Smooth muscle cell (in vitro differentiated cells): ENCODE measurements at regions not wholly inside any gene's neighbourhood (a gene's known extent, or its start where the extent isn't known, plus 50 kb on each side); places are given as distances from the start of the nearest gene placed in this dataset.
"Not testable (repeated sequence)": the region's sequence is repeated elsewhere in the genome, so short reads cannot be mapped to it uniquely, and the experiment has no call there.

Experiments
- DNase-seq: peaks from one replicate; lab custom pipeline; 2025; ENCODE audit not compliant: unreplicated experiment; lab: John Stamatoyannopoulos, UW
- H2AFZ ChIP-seq: fragments of 200-600 bp; sonication (generic); 2 replicates; pipeline ENCODE4 v1.6.0; 2016; ENCODE audit warnings: antibody characterized with exemption, low read depth, mild to moderate bottlenecking
- H3F3A ChIP-seq: fragments of 200-600 bp; sonication (generic); 2 replicates; pipeline ENCODE4 v1.6.0; 2017; ENCODE audit warnings: antibody characterized with exemption, low read depth
- H3K27ac ChIP-seq: fragments of 200-600 bp; sonication (generic); 2 replicates; pipeline ENCODE4 v1.5.1; 2016; ENCODE audit warnings: low read depth, mild to moderate bottlenecking
- H3K27me3 ChIP-seq: fragments of 200-600 bp; sonication (generic); 2 replicates; pipeline ENCODE4 v1.6.1; 2016; ENCODE audit warnings: low read depth, mild to moderate bottlenecking
- H3K36me3 ChIP-seq: fragments of 200-600 bp; sonication (generic); 2 replicates; pipeline ENCODE4 v1.5.1; 2016; ENCODE audit warnings: low read depth
- H3K4me1 ChIP-seq: fragments of 200-600 bp; sonication (generic); 2 replicates; pipeline ENCODE4 v1.5.1; 2016; ENCODE audit warnings: low read depth
- H3K4me2 ChIP-seq: fragments of 200-600 bp; sonication (generic); 2 replicates; pipeline ENCODE4 v1.6.0; 2016; ENCODE audit warnings: mild to moderate bottlenecking
- H3K4me3 ChIP-seq: fragments of 200-600 bp; sonication (generic); 2 replicates; pipeline ENCODE4 v1.5.1; 2016; ENCODE audit warnings: mild to moderate bottlenecking
- H3K79me2 ChIP-seq: fragments of 200-600 bp; sonication (generic); 2 replicates; pipeline ENCODE4 v1.6.0; 2016; ENCODE audit warnings: low read depth, mild to moderate bottlenecking
- H3K9ac ChIP-seq: fragments of 200-600 bp; sonication (generic); 2 replicates; pipeline ENCODE4 v1.6.0; 2016; ENCODE audit warnings: low read depth
- H3K9me3 ChIP-seq: fragments of 200-600 bp; sonication (generic); replicated peaks from 2 replicates; pipeline ENCODE4 v1.5.1; 2016; ENCODE audit warnings: low read depth
- H4K20me1 ChIP-seq: fragments of 200-600 bp; sonication (generic); 2 replicates; pipeline ENCODE4 v1.6.0; 2016; ENCODE audit warnings: low read depth
- WGBS: methylation state at CpG from one replicate; pipeline ENCODE4 v1.1.7; 2016; ENCODE audit warnings: low lambda C conversion rate; 5-methylcytosine and 5-hydroxymethylcytosine counted together
- TF ChIP-seq, protein P1 (sequence below): fragments of 200-600 bp; sonication (generic); IDR thresholded peaks from 2 replicates; pipeline ENCODE4 v1.5.1; 2017; ENCODE audit warnings: borderline replicate concordance, mild to moderate bottlenecking, antibody characterized with exemption; ENCODE audit not compliant: insufficient read depth, poor library complexity, severe bottlenecking

DNA sequence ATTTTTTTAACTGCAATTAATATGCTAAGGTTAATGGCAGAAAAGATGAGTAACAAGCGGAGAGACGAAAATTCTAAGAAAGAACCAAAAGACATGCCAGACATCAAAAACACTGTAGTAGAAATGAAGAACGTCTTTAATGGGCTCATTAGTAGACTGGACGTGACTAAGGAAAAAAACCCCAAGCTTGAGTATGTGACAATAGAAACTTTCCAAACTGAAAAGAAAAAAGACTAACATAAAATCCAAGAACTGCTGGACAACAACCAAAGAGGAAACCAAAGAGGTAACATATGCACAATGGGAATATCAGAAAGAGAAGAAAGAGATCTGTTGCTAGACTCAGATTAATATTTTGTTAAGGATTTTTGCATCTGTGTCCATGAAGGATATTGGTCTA lies 94.6 kb upstream of the SETMAR start:
- TF ChIP-seq, protein P1, sequence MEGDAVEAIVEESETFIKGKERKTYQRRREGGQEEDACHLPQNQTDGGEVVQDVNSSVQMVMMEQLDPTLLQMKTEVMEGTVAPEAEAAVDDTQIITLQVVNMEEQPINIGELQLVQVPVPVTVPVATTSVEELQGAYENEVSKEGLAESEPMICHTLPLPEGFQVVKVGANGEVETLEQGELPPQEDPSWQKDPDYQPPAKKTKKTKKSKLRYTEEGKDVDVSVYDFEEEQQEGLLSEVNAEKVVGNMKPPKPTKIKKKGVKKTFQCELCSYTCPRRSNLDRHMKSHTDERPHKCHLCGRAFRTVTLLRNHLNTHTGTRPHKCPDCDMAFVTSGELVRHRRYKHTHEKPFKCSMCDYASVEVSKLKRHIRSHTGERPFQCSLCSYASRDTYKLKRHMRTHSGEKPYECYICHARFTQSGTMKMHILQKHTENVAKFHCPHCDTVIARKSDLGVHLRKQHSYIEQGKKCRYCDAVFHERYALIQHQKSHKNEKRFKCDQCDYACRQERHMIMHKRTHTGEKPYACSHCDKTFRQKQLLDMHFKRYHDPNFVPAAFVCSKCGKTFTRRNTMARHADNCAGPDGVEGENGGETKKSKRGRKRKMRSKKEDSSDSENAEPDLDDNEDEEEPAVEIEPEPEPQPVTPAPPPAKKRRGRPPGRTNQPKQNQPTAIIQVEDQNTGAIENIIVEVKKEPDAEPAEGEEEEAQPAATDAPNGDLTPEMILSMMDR, result no peak
- WGBS, result 70% methylated on average over 4 of the region's 4 CpGs

GRCh38 chr3:4211610-4212009 lies 91.6 kb upstream of the SETMAR start:
- H4K20me1 ChIP-seq, result no peaks in the 10 kb centered on the region
- no peak overlapping the region for H3K9ac ChIP-seq
- no peaks in the 10 kb centered on the region for H3K9me3 ChIP-seq
- no peaks in the 10 kb centered on the region for H3K36me3 ChIP-seq
- TF ChIP-seq, protein P1, result no peak
- H3K27me3 ChIP-seq, result no peaks in the 10 kb centered on the region
- H3F3A ChIP-seq, result no peaks in the 10 kb centered on the region
- no peak overlapping the region for H3K4me2 ChIP-seq
- no peaks in the 10 kb centered on the region for H3K79me2 ChIP-seq
- H3K4me1 ChIP-seq, result no peaks in the 10 kb centered on the region
- no peak for DNase-seq
- H2AFZ ChIP-seq, result no peak overlapping the region
- H3K27ac ChIP-seq, result no peak overlapping the region
- WGBS, result 76% methylated on average over 2 of the region's 2 CpGs
- no peak overlapping the region for H3K4me3 ChIP-seq

More for the DNA sequence above, 94.6 kb upstream of the SETMAR start:
- Histone ChIP-seq H3K9ac (no peak overlapping the region), H4K20me1 (no peaks in the 10 kb centered on the region), H2AFZ (no peak overlapping the region), H3K4me3 (no peak overlapping the region), H3K36me3 (no peaks in the 10 kb centered on the region), H3F3A (no peaks in the 10 kb centered on the region), H3K9me3 (no peaks in the 10 kb centered on the region), H3K79me2 (no peaks in the 10 kb centered on the region), H3K4me1 (no peaks in the 10 kb centered on the region), H3K27me3 (no peaks in the 10 kb centered on the region), H3K27ac (no peak overlapping the region), H3K4me2 (no peak overlapping the region)
- DNase-seq, result no peak

DNA sequence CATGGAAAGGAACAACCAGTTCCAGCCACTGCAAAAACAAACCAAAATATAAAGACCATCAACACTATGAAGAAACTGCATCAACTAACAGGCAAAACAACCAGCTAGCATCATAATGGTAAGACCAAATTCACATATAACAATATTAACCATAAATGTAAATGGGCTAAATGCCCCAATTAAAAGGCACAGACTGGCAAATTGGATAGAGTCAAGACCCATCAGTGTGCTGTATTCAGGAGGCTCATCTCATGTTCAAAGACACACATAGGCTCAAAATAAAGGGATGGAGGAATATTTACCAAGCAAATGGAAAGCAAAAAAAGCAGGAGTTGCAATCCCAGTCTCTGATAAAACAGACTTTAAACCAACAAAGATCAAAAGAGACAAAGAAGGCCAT lies 89.7 kb upstream of the SETMAR start:
- H3K27me3 ChIP-seq, H4K20me1 ChIP-seq, H3K4me2 ChIP-seq, H3K9ac ChIP-seq, H3K4me3 ChIP-seq, H3K79me2 ChIP-seq, DNase-seq, H3K4me1 ChIP-seq, H3K27ac ChIP-seq, H3F3A ChIP-seq, H3K36me3 ChIP-seq, H3K9me3 ChIP-seq, H2AFZ ChIP-seq: not testable (repeated sequence)

- H3K27me3 ChIP-seq, H3F3A ChIP-seq, H3K79me2 ChIP-seq, H3K36me3 ChIP-seq, DNase-seq, H3K4me1 ChIP-seq, H3K9me3 ChIP-seq, H4K20me1 ChIP-seq, H3K4me2 ChIP-seq, H2AFZ ChIP-seq, H3K4me3 ChIP-seq, H3K27ac ChIP-seq, H3K9ac ChIP-seq: not testable (repeated sequence)
- WGBS, result 96% methylated on average over 2 of the region's 2 CpGs
Measured at GRCh38 chr3:4216974-4217373, 86.2 kb upstream of the SETMAR start.
